ENCODE measurements at regions not wholly inside any gene's neighbourhood (a gene's known extent, or its start where the extent isn't known, plus 50 kb on each side); places are given as distances from the start of the nearest gene placed in this dataset.

DNA sequence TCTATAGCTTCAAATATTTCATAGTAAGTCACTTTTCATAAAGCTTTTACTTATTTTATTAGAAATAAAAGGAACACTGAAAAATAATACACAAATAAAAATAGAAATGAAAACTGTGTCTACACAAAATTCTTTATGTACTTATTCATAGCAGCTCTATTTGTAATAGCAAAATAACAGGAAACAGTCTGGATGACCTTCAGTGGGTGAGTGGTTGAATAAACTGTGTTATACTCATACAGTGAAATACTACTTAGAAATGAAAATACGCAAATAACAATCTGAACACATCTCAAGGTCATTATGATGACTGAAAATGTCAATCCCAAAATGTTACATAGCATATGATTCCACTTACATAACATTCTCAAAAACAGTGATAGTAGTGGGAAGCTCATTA, 138.7 kb upstream of the PCLO start:
- Histone ChIP-seq H2BK15ac (ENCODE audit: low read depth, low read length) (no peak overlapping the region), H2BK12ac (ENCODE audit: insufficient read length, low read depth, low read length) (no peak overlapping the region), H3K4ac (ENCODE audit: low read depth, low read length) (no peak overlapping the region), H2BK5ac (ENCODE audit: insufficient read length, low read length) (no peak overlapping the region), H3K4me1 (ENCODE audit: insufficient read depth, low read length) (no peaks in the 10 kb centered on the region), H3K9ac (ENCODE audit: extremely low read depth, insufficient read length, low read length) (no peak overlapping the region), H3K27ac (ENCODE audit: insufficient read length, low read depth, low read length) (no peak overlapping the region), H3K4me2 (ENCODE audit: insufficient read depth, insufficient read length, low read length) (no peak overlapping the region), H4K20me1 (ENCODE audit: control insufficient read depth, insufficient read depth, insufficient read length) (no peaks in the 10 kb centered on the region), H3K18ac (ENCODE audit: insufficient read length, low read depth, low read length) (no peak overlapping the region), H4K5ac (ENCODE audit: insufficient read length, low read depth, low read length) (no peak overlapping the region), H4K91ac (ENCODE audit: insufficient read length, low read depth, low read length) (no peak overlapping the region), H2AK5ac (ENCODE audit: insufficient read length, low read length) (no peak overlapping the region), H3K23ac (ENCODE audit: insufficient read length, low read depth, low read length) (no peak overlapping the region), H3K79me2 (ENCODE audit: insufficient read depth, low read length) (no peaks in the 10 kb centered on the region), H3K14ac (ENCODE audit: insufficient read depth, low read length) (no peak overlapping the region), H2BK20ac (ENCODE audit: low read depth, low read length, poor library complexity, severe bottlenecking) (no peak overlapping the region), H3K27me3 (ENCODE audit: insufficient read depth, low read length) (no peaks in the 10 kb centered on the region), H3K23me2 (ENCODE audit: insufficient read length, low read depth, low read length, poor library complexity, severe bottlenecking) (no peaks in the 10 kb centered on the region), H2BK120ac (ENCODE audit: low read depth, low read length, poor library complexity, severe bottlenecking) (no peak overlapping the region), H4K8ac (replicated peaks; ENCODE audit: insufficient read length, low read depth, low read length) (no peak overlapping the region), H3K79me1 (ENCODE audit: insufficient read depth, low read depth, low read length, poor library complexity, severe bottlenecking) (no peaks in the 10 kb centered on the region), H3T11ph (ENCODE audit: low read length) (no peak overlapping the region), H3K56ac (ENCODE audit: insufficient read length, low read depth, low read length) (no peak overlapping the region), H2AFZ (ENCODE audit: low read length) (no peak overlapping the region), H3K9me3 (ENCODE audit: control insufficient read depth, low read depth, low read length) (no peaks in the 10 kb centered on the region)
- H3K27me3 Mint-ChIP-seq (ENCODE audit: low read depth) = no peaks in the 10 kb centered on the region
- TF ChIP-seq, protein P1, sequence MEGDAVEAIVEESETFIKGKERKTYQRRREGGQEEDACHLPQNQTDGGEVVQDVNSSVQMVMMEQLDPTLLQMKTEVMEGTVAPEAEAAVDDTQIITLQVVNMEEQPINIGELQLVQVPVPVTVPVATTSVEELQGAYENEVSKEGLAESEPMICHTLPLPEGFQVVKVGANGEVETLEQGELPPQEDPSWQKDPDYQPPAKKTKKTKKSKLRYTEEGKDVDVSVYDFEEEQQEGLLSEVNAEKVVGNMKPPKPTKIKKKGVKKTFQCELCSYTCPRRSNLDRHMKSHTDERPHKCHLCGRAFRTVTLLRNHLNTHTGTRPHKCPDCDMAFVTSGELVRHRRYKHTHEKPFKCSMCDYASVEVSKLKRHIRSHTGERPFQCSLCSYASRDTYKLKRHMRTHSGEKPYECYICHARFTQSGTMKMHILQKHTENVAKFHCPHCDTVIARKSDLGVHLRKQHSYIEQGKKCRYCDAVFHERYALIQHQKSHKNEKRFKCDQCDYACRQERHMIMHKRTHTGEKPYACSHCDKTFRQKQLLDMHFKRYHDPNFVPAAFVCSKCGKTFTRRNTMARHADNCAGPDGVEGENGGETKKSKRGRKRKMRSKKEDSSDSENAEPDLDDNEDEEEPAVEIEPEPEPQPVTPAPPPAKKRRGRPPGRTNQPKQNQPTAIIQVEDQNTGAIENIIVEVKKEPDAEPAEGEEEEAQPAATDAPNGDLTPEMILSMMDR (conservative IDR thresholded peaks at IDR 0.05) = no peak
- no peak overlapping the region for H3K27ac Mint-ChIP-seq
- H3K4me1 Mint-ChIP-seq = no peaks in the 10 kb centered on the region
- no peak overlapping the region for H3K4me3 Mint-ChIP-seq
- no CpG with 5 or more reads among the region's 1 CpG for WGBS (ENCODE audit: extremely low coverage, insufficient read length, low lambda C conversion rate)
- DNase-seq = no peak
- no peaks in the 10 kb centered on the region for H3K36me3 Mint-ChIP-seq (ENCODE audit: insufficient read depth in 1 of 3, low read depth in 3 of 3)
- H3K9me3 Mint-ChIP-seq = no peaks in the 10 kb centered on the region

Data from H9 (cell line).